ENCODE measurements at regions not wholly inside any gene's neighbourhood (a gene's known extent, or its start where the extent isn't known, plus 50 kb on each side); places are given as distances from the start of the nearest gene placed in this dataset.

- Histone ChIP-seq H3K9me3 (ENCODE audit: control insufficient read depth in 1 of 2, low read length in 2 of 2) (no peaks in the 10 kb centered on the region), H3K27ac (ENCODE audit: low read depth, low read length) (no peak overlapping the region), H3K4me3 (ENCODE audit: low read length in 2 of 2) (no peak overlapping the region), H3K4me1 (ENCODE audit: insufficient read depth, low read length) (no peaks in the 10 kb centered on the region), H3K27me3 (ENCODE audit: insufficient read depth, low read length) (no peaks in the 10 kb centered on the region), H3K36me3 (ENCODE audit: insufficient read depth, low read length) (no peaks in the 10 kb centered on the region)
- intact Hi-C loops (cut with micrococcal nuclease): no loop called here
- no peaks in the 10 kb centered on the region for H3K4me1 Mint-ChIP-seq
- no peaks in the 10 kb centered on the region for H3K36me3 Mint-ChIP-seq
- H3K27ac Mint-ChIP-seq: no peak overlapping the region
- no peaks in the 10 kb centered on the region for H3K27me3 Mint-ChIP-seq
- no peak for DNase-seq
- ChIA-PET POLR2A (ENCODE audit: partially characterized antibody) (no interaction called here), CTCF (ENCODE audit: partially characterized antibody) (no interaction called here)
- peaks cover 0 to 5% (median 2%) of the 10 kb centered on the region in 8 donors for H3K9me3 Mint-ChIP-seq
- H3K4me3 Mint-ChIP-seq: no peak overlapping the region
Observed at GRCh38 chr18:38445804-38446145, 880.2 kb upstream of the CELF4 start.

- no peaks in the 10 kb centered on the region for H3K36me3 Mint-ChIP-seq
- POLR2A ChIA-PET (ENCODE audit: partially characterized antibody): no interaction called here
- no peak for DNase-seq
- Histone ChIP-seq H3K36me3 (ENCODE audit: insufficient read depth, low read length) (no peaks in the 10 kb centered on the region), H3K4me3 (ENCODE audit: low read length in 2 of 2) (no peak overlapping the region), H3K4me1 (ENCODE audit: insufficient read depth, low read length) (no peaks in the 10 kb centered on the region), H3K27ac (ENCODE audit: low read depth, low read length) (no peak overlapping the region), H3K9me3 (ENCODE audit: control insufficient read depth in 1 of 2, low read length in 2 of 2) (no peaks in the 10 kb centered on the region), H3K27me3 (ENCODE audit: insufficient read depth, low read length) (no peaks in the 10 kb centered on the region)
- H3K27me3 Mint-ChIP-seq: no peaks in the 10 kb centered on the region
- intact Hi-C loops (cut with micrococcal nuclease): no loop called here
- no peak overlapping the region for H3K27ac Mint-ChIP-seq
- H3K4me1 Mint-ChIP-seq: no peaks in the 10 kb centered on the region
- H3K9me3 Mint-ChIP-seq: peaks cover 0 to 6% (median 2%) of the 10 kb centered on the region in 8 donors
- CTCF ChIA-PET (ENCODE audit: partially characterized antibody): no interaction called here
- no peak overlapping the region for H3K4me3 Mint-ChIP-seq
Observed at GRCh38 chr18:38444971-38445803, 879.6 kb upstream of the CELF4 start.

- H3K4me3 Mint-ChIP-seq: no peak overlapping the region
- DNase-seq: no peak
- intact Hi-C loops (cut with micrococcal nuclease): no loop called here
- no peaks in the 10 kb centered on the region for H3K4me1 ChIP-seq (ENCODE audit: insufficient read depth, low read length)
- H3K36me3 ChIP-seq (ENCODE audit: insufficient read depth, low read length): no peaks in the 10 kb centered on the region
- H3K4me3 ChIP-seq (ENCODE audit: low read length in 2 of 2): no peak overlapping the region
- H3K27me3 Mint-ChIP-seq: no peaks in the 10 kb centered on the region
- no peak overlapping the region for H3K27ac ChIP-seq (ENCODE audit: low read depth, low read length)
- no peaks in the 10 kb centered on the region for H3K36me3 Mint-ChIP-seq
- CTCF ChIA-PET (ENCODE audit: partially characterized antibody): no interaction called here
- H3K27ac Mint-ChIP-seq: no peak overlapping the region
- POLR2A ChIA-PET (ENCODE audit: partially characterized antibody): no interaction called here
- no peaks in the 10 kb centered on the region for H3K9me3 ChIP-seq (ENCODE audit: control insufficient read depth in 1 of 2, low read length in 2 of 2)
- H3K4me1 Mint-ChIP-seq: peaks cover 0 to 1% (median 0%) of the 10 kb centered on the region in 4 donors
- H3K9me3 Mint-ChIP-seq: peaks cover 0 to 7% (median 2%) of the 10 kb centered on the region in 8 donors
- H3K27me3 ChIP-seq (ENCODE audit: insufficient read depth, low read length): no peaks in the 10 kb centered on the region
Observed at GRCh38 chr18:38427736-38428135, 862.1 kb upstream of the CELF4 start.

GRCh38 chr18:38427234-38427633 lies 861.6 kb upstream of the CELF4 start:
- intact Hi-C loops (cut with micrococcal nuclease): no loop called here
- no peaks in the 10 kb centered on the region for H3K36me3 ChIP-seq (ENCODE audit: insufficient read depth, low read length)
- no peak overlapping the region for H3K4me3 ChIP-seq (ENCODE audit: low read length in 2 of 2)
- H3K9me3 Mint-ChIP-seq: peaks cover 0 to 7% (median 2%) of the 10 kb centered on the region in 8 donors
- no peaks in the 10 kb centered on the region for H3K4me1 ChIP-seq (ENCODE audit: insufficient read depth, low read length)
- no peaks in the 10 kb centered on the region for H3K36me3 Mint-ChIP-seq
- no peaks in the 10 kb centered on the region for H3K27me3 Mint-ChIP-seq
- DNase-seq: no peak
- no peaks in the 10 kb centered on the region for H3K27me3 ChIP-seq (ENCODE audit: insufficient read depth, low read length)
- no peak overlapping the region for H3K27ac ChIP-seq (ENCODE audit: low read depth, low read length)
- POLR2A ChIA-PET (ENCODE audit: partially characterized antibody): no interaction called here
- no peak overlapping the region for H3K4me3 Mint-ChIP-seq
- H3K4me1 Mint-ChIP-seq: peaks cover 0 to 1% (median 0%) of the 10 kb centered on the region in 4 donors
- H3K9me3 ChIP-seq (ENCODE audit: control insufficient read depth in 1 of 2, low read length in 2 of 2): no peaks in the 10 kb centered on the region
- no peak overlapping the region for H3K27ac Mint-ChIP-seq
- CTCF ChIA-PET (ENCODE audit: partially characterized antibody): no interaction called here

GRCh38 chr18:38421872-38422615 lies 856.4 kb upstream of the CELF4 start:
- no peak overlapping the region for H3K4me3 Mint-ChIP-seq
- H3K9me3 Mint-ChIP-seq: peaks cover 0 to 9% (median 3%) of the 10 kb centered on the region in 8 donors
- H3K36me3 Mint-ChIP-seq: no peaks in the 10 kb centered on the region
- Histone ChIP-seq H3K4me1 (ENCODE audit: insufficient read depth, low read length) (no peaks in the 10 kb centered on the region), H3K27me3 (ENCODE audit: insufficient read depth, low read length) (no peaks in the 10 kb centered on the region), H3K36me3 (ENCODE audit: insufficient read depth, low read length) (no peaks in the 10 kb centered on the region), H3K4me3 (ENCODE audit: low read length in 2 of 2) (no peak overlapping the region), H3K9me3 (ENCODE audit: control insufficient read depth in 1 of 2, low read length in 2 of 2) (no peaks in the 10 kb centered on the region), H3K27ac (ENCODE audit: low read depth, low read length) (no peak overlapping the region)
- no peak for DNase-seq
- ChIA-PET CTCF (ENCODE audit: partially characterized antibody) (no interaction called here), POLR2A (ENCODE audit: partially characterized antibody) (no interaction called here)
- no peak overlapping the region for H3K27ac Mint-ChIP-seq
- H3K27me3 Mint-ChIP-seq: peaks cover 0 to 3% of the 10 kb centered on the region in 2 donors
- intact Hi-C loops (cut with micrococcal nuclease): no loop called here
- H3K4me1 Mint-ChIP-seq: no peaks in the 10 kb centered on the region

GRCh38 chr18:38421021-38421420 lies 855.4 kb upstream of the CELF4 start:
- Mint-ChIP-seq H3K27ac (no peak overlapping the region), H3K4me3 (no peak overlapping the region), H3K4me1 (no peaks in the 10 kb centered on the region), H3K9me3 (peaks cover 0 to 9% (median 3%) of the 10 kb centered on the region in 8 donors), H3K27me3 (peaks cover 0 to 3% of the 10 kb centered on the region in 2 donors), H3K36me3 (no peaks in the 10 kb centered on the region)
- H3K4me1 ChIP-seq (ENCODE audit: insufficient read depth, low read length): no peaks in the 10 kb centered on the region
- H3K27me3 ChIP-seq (ENCODE audit: insufficient read depth, low read length): no peaks in the 10 kb centered on the region
- ChIA-PET CTCF (ENCODE audit: partially characterized antibody) (no interaction called here), POLR2A (ENCODE audit: partially characterized antibody) (no interaction called here)
- H3K4me3 ChIP-seq (ENCODE audit: low read length in 2 of 2): no peak overlapping the region
- no peaks in the 10 kb centered on the region for H3K9me3 ChIP-seq (ENCODE audit: control insufficient read depth in 1 of 2, low read length in 2 of 2)
- intact Hi-C loops (cut with micrococcal nuclease): no loop called here
- H3K36me3 ChIP-seq (ENCODE audit: insufficient read depth, low read length): no peaks in the 10 kb centered on the region
- DNase-seq: no peak
- H3K27ac ChIP-seq (ENCODE audit: low read depth, low read length): no peak overlapping the region

GRCh38 chr18:38420611-38421010 lies 855.0 kb upstream of the CELF4 start:
- Histone ChIP-seq H3K4me1 (ENCODE audit: insufficient read depth, low read length) (no peaks in the 10 kb centered on the region), H3K27ac (ENCODE audit: low read depth, low read length) (no peak overlapping the region), H3K4me3 (ENCODE audit: low read length in 2 of 2) (no peak overlapping the region), H3K27me3 (ENCODE audit: insufficient read depth, low read length) (no peaks in the 10 kb centered on the region), H3K9me3 (ENCODE audit: control insufficient read depth in 1 of 2, low read length in 2 of 2) (no peaks in the 10 kb centered on the region), H3K36me3 (ENCODE audit: insufficient read depth, low read length) (no peaks in the 10 kb centered on the region)
- H3K27me3 Mint-ChIP-seq: peaks cover 0 to 3% of the 10 kb centered on the region in 2 donors
- no peaks in the 10 kb centered on the region for H3K36me3 Mint-ChIP-seq
- ChIA-PET POLR2A (ENCODE audit: partially characterized antibody) (no interaction called here), CTCF (ENCODE audit: partially characterized antibody) (no interaction called here)
- no peaks in the 10 kb centered on the region for H3K4me1 Mint-ChIP-seq
- DNase-seq: no peak
- no peak overlapping the region for H3K27ac Mint-ChIP-seq
- intact Hi-C loops (cut with micrococcal nuclease): no loop called here
- H3K4me3 Mint-ChIP-seq: no peak overlapping the region
- peaks cover 0 to 9% (median 3%) of the 10 kb centered on the region in 8 donors for H3K9me3 Mint-ChIP-seq

Data from CD4-positive, alpha-beta memory T cell (primary cell).